GM19463 (cell line): ENCODE measurements at regions not wholly inside any gene's neighbourhood (a gene's known extent, or its start where the extent isn't known, plus 50 kb on each side); places are given as distances from the start of the nearest gene placed in this dataset.
"Not testable (repeated sequence)": the region's sequence is repeated elsewhere in the genome, so short reads cannot be mapped to it uniquely, and the experiment has no call there.

Experiments used
- ATAC-seq: cut with Tn5 transposase; IDR thresholded peaks from one replicate; pipeline ENCODE4 v1.9.1; 2021; ENCODE audit warnings: mild to moderate bottlenecking, moderate library complexity; ENCODE audit not compliant: unreplicated experiment

DNA sequence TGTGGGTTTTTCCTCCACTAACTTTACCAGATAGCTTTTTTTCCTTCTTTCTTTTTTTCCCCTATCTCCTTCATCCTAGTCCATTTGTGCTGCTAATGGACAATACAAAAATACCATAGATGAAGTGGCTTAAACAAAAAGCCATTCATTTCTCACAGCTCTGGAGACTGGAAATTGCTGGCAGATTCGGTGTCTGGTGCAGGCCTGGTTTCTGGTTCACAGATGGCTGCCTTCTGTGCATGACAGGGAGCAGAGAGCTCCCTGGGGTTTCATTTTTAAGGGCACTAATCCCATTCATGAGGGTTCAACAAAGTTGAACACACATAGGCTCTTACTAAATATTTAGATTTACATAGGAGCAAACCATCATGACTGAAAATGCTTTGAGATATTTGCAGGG, 467.4 kb downstream of the TYW1 start:
- ATAC-seq, result no peak

DNA sequence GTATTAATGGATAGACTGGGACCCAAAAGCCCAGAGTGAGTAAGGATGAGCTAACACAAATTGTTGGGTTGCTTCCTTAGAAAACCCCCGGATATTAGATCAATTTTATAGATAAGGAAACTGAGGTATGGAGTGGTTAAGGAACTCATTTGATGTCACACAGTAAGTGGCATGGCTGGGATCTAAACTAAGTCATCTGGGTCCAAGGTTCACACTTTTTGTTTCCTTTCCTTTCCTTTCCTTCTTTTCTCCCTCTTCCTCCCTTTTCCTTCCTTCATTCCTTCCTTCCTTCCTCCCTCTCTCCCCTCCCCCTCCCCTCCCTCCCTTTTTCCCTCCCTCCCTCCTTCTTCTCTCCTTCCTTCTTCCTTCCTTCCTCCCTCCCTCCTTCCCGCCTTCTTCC, 469.5 kb downstream of the TYW1 start:
- no peak for ATAC-seq

DNA sequence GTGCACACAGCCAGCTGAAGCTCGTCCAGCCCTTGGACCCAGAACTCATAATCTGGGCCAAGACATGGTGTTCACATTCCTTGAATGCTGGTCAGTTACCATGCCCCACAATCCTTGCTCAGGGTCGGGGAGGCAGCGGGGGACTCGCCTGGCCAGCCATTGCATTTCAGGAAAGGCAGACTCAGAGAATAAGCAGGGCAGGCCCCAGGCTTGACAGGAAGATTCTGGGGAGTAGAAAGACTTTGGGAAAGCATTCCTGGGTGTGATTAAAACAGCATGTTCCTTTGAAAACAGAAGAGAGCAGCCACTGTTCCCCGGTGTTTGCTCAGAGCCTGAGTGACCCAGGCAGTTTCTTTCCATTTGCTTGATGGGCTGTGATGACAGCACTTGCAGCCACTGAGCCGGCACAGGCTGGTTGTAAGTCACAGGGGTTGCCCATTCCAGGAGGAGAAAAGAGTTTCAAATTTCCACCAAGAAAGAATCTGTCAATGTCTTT, 473.7 kb downstream of the TYW1 start:
- ATAC-seq, result no peak

DNA sequence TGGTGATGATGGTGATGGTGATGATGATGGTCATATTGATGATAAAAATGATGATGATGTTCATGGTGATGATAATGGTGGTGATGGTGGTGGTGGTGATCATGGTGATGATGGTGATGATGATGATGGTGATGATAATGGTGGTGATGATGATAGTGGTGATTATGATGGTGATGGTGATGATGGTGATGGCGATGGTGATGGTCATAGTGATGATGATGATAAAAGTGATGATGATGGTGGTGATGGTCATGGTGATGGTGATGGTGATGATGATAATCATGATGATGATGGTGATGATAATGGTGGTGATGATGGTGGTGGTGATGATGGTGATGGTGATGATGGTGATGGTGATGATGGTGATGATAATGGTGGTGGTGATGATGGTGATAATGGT, 478.7 kb downstream of the TYW1 start:
- ATAC-seq, result no peak

DNA sequence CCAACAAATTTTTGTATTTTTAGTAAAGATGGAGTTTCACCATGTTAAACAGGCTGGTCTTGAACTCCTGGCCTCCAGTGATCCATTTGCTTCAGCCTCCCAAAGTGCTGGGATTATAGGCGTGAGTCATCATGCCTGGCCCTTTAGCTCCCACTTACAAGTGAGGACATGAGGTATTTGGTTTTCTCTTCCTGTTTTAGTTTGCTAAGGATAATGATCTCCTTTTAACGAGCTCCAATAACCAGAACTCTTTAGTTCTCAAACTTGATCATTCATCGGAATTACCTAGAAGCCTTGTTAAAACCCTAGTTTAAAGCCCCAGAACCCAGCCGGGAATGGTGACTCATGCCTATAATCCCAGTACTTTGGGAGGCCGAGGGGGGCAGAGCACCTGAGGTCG, 481.4 kb downstream of the TYW1 start:
- ATAC-seq, result no peak

DNA sequence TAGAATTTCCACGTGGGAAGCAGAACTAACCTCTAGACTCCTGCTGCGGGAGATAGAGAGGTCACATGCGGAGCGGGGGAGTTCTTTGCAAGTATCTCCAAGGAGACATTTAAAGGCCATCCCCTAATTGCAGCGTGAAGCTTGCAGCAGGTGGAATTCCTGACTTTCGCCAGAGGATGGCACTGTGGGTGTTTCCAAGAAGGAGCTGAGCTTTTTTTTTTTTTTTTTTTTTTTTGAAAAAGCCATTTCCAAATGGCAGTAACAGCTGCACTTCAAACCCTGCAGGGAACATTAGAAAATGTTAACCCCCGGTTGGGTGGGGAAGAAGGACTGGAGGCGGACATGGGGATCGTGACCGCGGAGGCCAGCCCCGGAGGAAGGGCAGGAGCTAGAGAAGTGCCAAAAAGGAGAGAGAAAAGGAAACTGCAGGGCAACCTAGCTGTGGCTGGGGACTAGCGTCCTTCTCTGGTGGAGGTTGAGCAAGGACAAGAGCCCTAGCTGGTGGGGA, 487.7 kb downstream of the TYW1 start:
- no peak for ATAC-seq

DNA sequence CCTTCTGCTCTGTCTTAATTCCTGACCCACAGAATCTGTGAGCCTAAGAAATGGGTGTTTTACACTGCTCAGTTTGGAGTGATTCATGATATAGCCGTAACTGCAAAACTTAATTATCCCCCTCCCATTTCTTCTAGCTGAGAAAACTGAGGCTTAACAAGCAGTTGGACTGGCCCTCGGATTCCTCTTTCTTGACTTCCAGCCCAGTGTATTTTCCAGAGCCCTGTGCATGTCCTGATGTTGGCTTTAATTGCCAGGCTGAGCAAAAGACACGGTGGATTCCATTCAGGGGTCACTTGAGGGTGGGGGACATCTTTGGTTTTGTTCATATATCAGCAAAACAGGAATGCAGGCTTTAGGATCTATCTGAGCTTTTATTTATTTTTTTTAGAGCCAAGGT, 489.8 kb downstream of the TYW1 start:
- no peak for ATAC-seq

DNA sequence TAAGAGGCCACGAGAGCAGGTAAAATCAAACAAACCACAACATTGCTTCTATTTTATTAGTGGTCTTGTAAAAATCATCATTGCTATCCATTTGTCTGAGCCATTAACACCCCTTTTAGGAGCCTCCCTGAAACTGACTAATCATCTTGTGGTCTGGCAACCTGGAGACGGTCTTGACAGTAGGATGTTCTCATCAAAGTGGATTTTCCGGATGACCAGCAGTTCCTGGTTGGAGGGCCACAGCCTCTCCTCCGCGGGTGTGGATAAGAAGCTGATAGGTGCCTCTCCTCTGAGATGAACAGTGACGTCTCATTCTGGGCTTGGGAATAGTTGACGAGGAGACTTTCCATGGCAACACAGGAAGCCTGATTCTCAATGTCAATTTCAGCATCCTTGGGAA, 490.7 kb downstream of the TYW1 start:
- ATAC-seq, result no peak

DNA sequence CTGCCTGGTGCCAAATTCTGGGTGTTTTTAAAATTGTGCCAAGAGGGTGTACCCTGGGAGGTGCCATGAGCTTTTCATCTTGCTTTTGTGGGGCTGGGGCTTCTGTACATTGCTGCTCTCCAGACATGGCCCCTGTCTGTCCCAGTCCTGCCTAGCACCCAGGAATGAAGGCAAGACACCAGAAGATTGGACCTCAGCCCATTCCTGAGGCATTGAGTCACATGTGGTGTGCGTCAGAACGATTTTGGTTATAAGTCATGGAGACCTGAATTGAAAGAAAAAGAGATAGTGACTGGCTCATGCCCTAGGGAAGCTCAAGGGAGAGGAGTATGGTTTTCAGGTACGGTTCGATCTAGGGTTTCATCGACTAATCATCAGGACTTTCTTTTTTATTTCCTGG, 493.2 kb downstream of the TYW1 start:
- ATAC-seq, result no peak

DNA sequence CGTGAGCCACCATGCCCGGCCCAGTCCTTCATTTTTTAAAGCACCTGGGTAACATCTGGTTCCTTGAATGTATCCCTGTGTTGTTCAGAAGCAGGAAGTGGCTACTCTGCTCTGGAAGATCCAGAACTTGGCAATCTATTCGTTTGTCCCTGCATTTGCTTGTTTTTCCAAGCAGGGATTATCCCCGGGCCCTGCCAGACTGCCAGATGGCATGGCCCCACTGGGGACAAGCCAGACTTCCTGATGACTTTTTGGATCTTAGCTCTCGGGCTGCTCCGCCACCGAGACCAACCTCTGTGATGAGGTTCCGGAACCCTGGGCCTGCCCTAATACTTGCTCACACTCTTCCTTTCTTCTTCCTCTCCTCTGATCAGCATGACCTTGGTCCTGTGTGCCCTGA, 496.7 kb downstream of the TYW1 start:
- no peak for ATAC-seq

DNA sequence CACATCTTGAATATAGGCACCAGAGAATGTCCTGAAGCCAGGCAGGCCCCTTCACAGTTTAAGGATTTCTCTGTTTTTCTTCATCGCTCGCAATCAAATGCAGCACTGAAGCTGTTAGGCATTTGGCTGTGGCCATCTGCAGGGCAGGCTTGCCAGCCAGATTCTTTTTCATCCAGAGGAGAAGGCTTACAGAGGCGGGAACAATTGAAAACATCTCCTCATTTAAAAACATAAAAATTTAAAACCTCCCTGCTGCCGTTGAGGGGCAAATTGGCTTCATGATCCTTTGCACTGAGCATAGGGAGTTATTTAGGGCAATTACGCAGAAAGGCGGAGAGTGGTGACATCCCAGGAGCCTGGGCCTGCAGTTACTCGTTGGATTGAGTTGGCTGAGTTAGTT, 500.0 kb downstream of the TYW1 start:
- no peak for ATAC-seq

DNA sequence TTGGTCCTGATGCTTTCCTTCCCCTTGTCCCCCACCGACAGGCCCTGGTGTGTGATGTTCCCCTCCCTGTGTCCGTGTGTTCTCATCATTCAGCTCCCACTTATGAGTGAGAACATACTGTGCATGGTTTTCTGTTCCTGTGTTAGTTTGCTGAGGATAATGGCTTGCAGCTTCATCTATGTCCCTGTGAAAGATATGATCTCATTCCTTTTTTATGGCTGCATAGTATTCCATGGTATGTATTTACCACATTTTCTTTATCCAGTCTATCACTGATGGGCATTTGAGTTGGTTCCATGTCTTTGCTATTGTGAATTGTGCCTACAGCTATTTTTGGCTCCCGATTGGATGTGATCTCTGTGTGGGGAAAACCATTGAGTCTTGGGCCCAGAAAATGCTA, 501.3 kb downstream of the TYW1 start:
- not testable (repeated sequence) for ATAC-seq

DNA sequence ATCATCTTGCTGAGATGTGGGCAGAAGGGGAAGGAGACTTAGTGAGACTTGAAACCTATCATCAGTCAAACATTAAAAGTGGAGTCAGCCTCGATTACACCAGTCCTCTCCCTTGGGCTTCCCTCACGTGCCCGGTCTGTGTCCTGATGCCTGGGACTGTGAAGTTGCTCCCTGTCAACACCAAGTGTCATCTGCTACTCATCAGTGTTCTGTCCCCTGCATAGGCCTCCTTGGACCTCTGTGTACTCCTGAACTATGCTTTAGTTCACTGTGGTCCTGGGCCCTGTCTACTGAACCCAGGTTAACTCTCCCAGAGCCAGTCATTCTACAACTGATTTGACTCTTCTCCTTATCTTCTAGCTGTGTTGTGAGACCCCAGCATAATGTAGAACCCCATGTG, 506.3 kb downstream of the TYW1 start:
- no peak for ATAC-seq

DNA sequence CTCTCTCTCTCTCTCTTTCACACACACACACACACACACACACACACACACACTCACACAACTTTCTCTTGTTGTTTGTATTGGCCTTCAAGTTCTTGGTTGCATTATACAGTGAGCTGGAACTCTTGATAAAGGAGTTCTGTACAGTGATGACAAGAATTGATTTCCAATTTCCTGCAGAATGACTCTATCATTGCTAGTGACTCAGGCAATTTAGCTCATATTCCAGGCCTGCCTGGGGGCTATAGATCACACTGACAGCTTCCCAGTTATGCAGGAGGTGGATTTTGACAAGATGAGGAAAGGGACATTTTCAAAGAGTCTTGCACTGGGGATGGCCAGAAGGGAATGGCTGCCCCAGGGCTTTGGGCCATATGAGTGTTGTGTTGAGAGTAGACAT, 508.8 kb downstream of the TYW1 start:
- ATAC-seq, result no peak

DNA sequence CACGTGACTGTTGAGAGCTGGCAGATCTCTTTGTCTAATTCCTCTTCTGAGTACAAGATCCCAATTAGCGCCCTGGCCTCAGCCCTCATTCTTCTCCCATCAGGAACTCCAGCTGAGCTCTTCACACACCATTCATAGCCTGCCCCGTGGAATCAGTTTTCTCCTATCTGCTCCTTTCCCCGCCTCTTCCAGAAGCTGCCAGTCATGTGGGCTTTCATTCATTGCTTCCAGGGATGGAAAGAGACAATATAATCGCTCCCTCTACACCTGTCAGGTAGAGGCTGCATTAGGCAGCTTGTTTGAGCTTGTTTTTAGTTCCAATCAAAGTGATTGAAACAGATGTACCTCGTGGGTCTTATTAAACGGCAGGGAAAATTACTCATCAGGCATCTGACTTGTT, 515.8 kb downstream of the TYW1 start:
- no peak for ATAC-seq

DNA sequence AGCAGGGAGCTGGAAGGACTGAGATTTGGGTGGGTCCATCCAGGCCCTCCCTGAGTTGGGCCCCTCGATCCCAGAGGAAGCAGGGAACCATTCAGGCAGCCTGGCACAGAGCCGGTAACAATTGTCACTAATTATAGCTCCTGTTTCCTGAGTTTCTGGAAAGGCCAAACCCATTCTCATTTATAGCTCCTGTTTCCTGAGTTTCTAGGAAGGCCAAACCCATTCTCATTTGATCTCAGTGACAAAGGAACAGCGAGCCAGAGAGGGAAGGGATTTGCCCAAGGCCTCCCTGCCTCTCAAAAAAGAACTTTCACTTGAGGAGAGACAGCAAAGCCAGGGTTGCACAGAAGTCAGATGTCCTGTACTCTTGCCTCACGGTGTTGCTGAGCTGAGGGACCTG, 521.9 kb downstream of the TYW1 start:
- no peak for ATAC-seq

DNA sequence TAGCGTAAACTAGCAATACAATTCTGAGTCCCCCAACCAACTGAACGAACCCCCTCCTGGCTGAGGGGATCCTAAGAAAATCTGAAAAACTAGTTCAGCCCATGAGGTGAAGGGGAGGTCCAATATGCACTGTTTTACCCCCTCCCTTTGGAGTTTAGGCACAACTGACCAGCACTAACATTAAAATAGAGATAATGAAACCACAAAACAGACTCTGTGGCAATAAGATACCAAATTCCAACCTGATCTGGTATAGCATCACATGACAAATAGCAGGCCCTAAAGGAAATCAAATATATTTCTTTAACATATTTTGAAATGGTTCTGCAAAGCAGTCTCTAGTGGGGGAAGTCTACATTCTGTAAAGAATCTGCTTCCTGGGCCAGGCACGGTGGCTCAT, 522.5 kb downstream of the TYW1 start:
- no peak for ATAC-seq

DNA sequence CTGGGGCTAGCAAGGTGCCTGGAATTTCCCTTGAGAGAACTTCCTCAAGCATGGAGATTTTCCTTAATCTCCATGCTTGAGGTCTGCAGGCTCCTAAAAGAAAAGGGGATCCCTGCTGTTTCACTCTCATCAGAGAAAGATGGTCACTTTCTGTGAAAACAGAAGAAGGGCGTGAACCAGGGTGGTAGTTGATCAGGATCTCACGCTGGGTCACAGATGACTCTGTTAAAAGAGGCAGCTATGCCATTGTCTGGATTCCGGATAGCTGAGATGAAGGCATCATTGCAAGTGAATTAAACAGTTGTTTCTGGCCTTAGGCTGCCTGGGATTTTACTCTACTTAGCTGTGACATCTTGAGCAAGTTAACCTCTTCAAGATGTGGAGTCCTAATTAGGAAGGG, 525.9 kb downstream of the TYW1 start:
- no peak for ATAC-seq

DNA sequence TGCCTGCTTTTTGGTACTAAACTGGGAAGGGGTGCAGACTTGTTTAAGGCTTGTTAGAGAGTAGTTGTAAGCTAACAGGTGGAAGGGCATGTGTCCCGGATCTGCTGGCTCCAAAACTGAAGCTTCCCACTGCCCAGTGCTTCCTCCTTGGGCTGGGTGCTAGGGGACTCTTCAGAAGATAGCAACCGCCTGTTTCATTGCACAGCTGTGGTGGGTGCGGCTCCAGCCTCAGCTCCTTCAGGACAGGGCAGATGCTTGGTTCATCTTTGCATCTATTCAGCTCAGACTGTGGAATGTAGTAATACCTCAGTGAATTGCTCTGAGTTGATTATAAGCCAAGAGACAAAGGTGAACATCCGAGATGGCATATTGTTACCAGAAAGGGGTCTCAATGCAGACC, 527.1 kb downstream of the TYW1 start:
- no peak for ATAC-seq

DNA sequence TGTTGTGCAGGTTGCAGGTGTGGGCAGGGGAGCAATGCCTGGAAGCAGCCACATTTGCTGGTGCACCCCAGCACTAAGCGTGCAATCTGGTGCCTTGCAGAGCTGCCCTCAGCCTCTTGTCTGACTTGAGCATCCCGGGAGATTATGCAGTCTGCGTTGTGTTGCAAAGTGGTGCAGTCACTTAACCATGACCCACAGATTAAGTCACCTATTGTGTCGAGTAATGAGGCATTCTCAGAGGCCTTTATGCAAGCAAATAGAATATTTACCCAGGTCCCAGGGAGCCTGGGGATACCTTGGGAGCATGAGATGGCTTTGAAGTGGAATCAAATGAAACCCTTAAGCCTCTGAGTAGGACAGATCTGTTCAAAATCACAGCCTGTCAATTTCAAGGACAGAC, 529.0 kb downstream of the TYW1 start:
- ATAC-seq, result no peak

DNA sequence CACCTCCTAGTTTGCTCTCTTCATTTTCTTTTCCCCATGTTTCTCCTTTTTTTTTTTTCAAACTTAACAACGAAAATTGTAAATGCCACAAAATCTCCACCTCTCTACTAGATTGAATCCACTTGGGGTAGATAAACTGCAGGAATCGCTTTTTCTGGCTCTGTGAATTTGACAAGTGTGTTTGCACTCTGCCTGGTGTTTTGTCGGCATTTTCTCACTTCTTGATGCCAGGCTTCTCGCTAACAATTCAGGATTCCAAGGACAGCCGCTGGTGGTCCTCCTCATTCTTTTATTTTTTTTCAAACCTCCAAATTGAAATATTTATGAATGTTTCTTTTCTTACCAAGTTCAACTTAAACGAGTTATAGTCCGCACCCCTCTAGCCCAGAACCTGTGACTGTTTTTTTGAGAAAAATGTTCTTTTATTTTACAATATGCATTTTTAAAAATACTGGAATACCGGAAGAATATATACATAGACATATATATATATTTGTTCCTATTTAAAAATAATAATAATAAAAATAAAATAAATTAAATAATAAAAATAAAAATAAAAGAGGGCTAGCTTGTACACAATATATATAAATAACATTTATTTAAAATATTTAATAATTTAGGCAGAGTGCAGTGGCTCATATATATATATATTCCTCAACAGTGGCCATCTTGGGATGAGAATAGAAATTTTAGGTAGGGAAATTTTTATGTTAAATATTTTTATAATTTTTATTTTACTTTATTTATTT, 538.8 kb downstream of the TYW1 start:
- ATAC-seq, result no peak

DNA sequence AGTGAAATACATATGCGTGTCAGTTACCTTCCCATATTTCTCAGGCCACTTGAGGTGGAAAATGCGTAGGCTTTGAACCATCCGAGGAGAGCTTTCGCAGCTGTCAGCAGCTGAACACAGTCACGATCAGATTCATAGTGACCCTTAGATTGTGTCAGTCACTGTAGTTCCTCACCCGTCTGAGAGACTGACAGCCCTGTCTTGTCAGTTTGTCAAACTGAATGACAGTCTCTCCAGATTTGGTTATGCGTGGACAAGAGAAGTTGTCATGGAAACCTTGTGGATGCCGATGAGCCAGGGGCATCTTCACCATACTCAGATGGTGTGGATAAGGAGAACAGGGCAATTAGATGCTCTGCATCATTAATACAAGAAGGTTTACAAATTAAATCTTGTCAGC, 546.3 kb downstream of the TYW1 start:
- ATAC-seq, result no peak
